SK-N-MC (cell line): ENCODE measurements at regions not wholly inside any gene's neighbourhood (a gene's known extent, or its start where the extent isn't known, plus 50 kb on each side); places are given as distances from the start of the nearest gene placed in this dataset.

Experiments used
- EZH2 ChIP-seq: fragments of 200-600 bp; sonication (generic); IDR thresholded peaks from one replicate; pipeline ENCODE4 v1.6.1; 2017; ENCODE audit warnings: antibody characterized with exemption
- FOXP2 ChIP-seq: optimal IDR thresholded peaks from 2 replicates; pipeline ENCODE3; 2011; ENCODE audit warnings: mild to moderate bottlenecking, moderate library complexity; ENCODE audit not compliant: insufficient read depth; ENCODE audit errors: extremely low read length, control extremely low read depth
- POLR2AphosphoS5 ChIP-seq: IDR thresholded peaks from 2 replicates; pipeline ENCODE4 v1.6.1; 2012; ENCODE audit warnings: mild to moderate bottlenecking, low read depth, low read length, borderline replicate concordance

GRCh38 chr7:106420736-106421135 is 136.0 kb upstream of the NAMPT start:
- TF ChIP-seq EZH2 (no peak), POLR2AphosphoS5 (no peak), FOXP2 (no peak)
